ENCODE measurements at regions not wholly inside any gene's neighbourhood (a gene's known extent, or its start where the extent isn't known, plus 50 kb on each side); places are given as distances from the start of the nearest gene placed in this dataset.

- TF ChIP-seq MXD4 (CRISPR knock-in tag; IDR thresholded peaks at IDR 0.05; ENCODE audit: borderline replicate concordance) (no peak), ATF1 (CRISPR knock-in tag; IDR thresholded peaks at IDR 0.05) (no peak), ZNF138 (CRISPR knock-in tag; conservative IDR thresholded peaks at IDR 0.05) (no peak), CBFB (CRISPR knock-in tag; IDR thresholded peaks at IDR 0.05; ENCODE audit: low read depth) (no peak)
- TF ChIP-seq, protein P1, sequence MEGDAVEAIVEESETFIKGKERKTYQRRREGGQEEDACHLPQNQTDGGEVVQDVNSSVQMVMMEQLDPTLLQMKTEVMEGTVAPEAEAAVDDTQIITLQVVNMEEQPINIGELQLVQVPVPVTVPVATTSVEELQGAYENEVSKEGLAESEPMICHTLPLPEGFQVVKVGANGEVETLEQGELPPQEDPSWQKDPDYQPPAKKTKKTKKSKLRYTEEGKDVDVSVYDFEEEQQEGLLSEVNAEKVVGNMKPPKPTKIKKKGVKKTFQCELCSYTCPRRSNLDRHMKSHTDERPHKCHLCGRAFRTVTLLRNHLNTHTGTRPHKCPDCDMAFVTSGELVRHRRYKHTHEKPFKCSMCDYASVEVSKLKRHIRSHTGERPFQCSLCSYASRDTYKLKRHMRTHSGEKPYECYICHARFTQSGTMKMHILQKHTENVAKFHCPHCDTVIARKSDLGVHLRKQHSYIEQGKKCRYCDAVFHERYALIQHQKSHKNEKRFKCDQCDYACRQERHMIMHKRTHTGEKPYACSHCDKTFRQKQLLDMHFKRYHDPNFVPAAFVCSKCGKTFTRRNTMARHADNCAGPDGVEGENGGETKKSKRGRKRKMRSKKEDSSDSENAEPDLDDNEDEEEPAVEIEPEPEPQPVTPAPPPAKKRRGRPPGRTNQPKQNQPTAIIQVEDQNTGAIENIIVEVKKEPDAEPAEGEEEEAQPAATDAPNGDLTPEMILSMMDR (IDR thresholded peaks at IDR 0.05), result no peak
- TF ChIP-seq, protein P2, sequence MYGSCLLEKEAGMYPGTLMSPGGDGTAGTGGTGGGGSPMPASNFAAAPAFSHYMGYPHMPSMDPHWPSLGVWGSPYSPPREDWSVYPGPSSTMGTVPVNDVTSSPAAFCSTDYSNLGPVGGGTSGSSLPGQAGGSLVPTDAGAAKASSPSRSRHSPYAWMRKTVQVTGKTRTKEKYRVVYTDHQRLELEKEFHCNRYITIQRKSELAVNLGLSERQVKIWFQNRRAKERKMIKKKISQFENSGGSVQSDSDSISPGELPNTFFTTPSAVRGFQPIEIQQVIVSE (CRISPR knock-in tag; IDR thresholded peaks at IDR 0.05; ENCODE audit: borderline replicate concordance), result no peak
- TF ChIP-seq, protein P3, sequence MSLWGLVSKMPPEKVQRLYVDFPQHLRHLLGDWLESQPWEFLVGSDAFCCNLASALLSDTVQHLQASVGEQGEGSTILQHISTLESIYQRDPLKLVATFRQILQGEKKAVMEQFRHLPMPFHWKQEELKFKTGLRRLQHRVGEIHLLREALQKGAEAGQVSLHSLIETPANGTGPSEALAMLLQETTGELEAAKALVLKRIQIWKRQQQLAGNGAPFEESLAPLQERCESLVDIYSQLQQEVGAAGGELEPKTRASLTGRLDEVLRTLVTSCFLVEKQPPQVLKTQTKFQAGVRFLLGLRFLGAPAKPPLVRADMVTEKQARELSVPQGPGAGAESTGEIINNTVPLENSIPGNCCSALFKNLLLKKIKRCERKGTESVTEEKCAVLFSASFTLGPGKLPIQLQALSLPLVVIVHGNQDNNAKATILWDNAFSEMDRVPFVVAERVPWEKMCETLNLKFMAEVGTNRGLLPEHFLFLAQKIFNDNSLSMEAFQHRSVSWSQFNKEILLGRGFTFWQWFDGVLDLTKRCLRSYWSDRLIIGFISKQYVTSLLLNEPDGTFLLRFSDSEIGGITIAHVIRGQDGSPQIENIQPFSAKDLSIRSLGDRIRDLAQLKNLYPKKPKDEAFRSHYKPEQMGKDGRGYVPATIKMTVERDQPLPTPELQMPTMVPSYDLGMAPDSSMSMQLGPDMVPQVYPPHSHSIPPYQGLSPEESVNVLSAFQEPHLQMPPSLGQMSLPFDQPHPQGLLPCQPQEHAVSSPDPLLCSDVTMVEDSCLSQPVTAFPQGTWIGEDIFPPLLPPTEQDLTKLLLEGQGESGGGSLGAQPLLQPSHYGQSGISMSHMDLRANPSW (CRISPR knock-in tag; conservative IDR thresholded peaks at IDR 0.05; ENCODE audit: low read depth), result no peak
Observed at GRCh38 chr17:36869441-36869840, 67.8 kb upstream of the LHX1 start.

Data from WTC11 (cell line).